ENCODE measurements at regions not wholly inside any gene's neighbourhood (a gene's known extent, or its start where the extent isn't known, plus 50 kb on each side); places are given as distances from the start of the nearest gene placed in this dataset.

- no peak for DNase-seq (ENCODE audit: low read depth in 4 of 4, low spot score in 3 of 4)
Measured at GRCh38 chr2:57728691-57729090, 317.9 kb upstream of the VRK2 start.

- DNase-seq (ENCODE audit: low read depth in 4 of 4, low spot score in 3 of 4), result no peak
Measured at GRCh38 chr2:57733956-57734355, 312.6 kb upstream of the VRK2 start.

GRCh38 chr2:57740891-57741290 lies 305.7 kb upstream of the VRK2 start:
- no peak for DNase-seq (ENCODE audit: low read depth in 4 of 4, low spot score in 3 of 4)

GRCh38 chr2:57753636-57754035 lies 293.0 kb upstream of the VRK2 start:
- no peak for DNase-seq (ENCODE audit: low read depth in 4 of 4, low spot score in 3 of 4)

GRCh38 chr2:57758686-57759085 lies 287.9 kb upstream of the VRK2 start:
- DNase-seq (ENCODE audit: low read depth in 4 of 4, low spot score in 3 of 4), result no peak

- DNase-seq (ENCODE audit: low read depth in 4 of 4, low spot score in 3 of 4), result no peak
Measured at GRCh38 chr2:57759131-57759530, 287.5 kb upstream of the VRK2 start.

- DNase-seq (ENCODE audit: low read depth in 4 of 4, low spot score in 3 of 4), result peak; percentile 59 to 79 (median 68)
Measured at GRCh38 chr2:57759822-57760300, 286.7 kb upstream of the VRK2 start.

- no peak for DNase-seq (ENCODE audit: low read depth in 4 of 4, low spot score in 3 of 4)
Measured at GRCh38 chr2:57760381-57760801, 286.2 kb upstream of the VRK2 start.

- DNase-seq (ENCODE audit: low read depth in 4 of 4, low spot score in 3 of 4), result no peak
Measured at GRCh38 chr2:57776916-57777315, 269.7 kb upstream of the VRK2 start.

- DNase-seq (ENCODE audit: low read depth in 4 of 4, low spot score in 3 of 4), result no peak
Measured at GRCh38 chr2:57782587-57782986, 264.0 kb upstream of the VRK2 start.

- no peak for DNase-seq (ENCODE audit: low read depth in 4 of 4, low spot score in 3 of 4)
Measured at GRCh38 chr2:57793310-57793709, 253.3 kb upstream of the VRK2 start.

- no peak for DNase-seq (ENCODE audit: low read depth in 4 of 4, low spot score in 3 of 4)
Measured at GRCh38 chr2:57796527-57796926, 250.1 kb upstream of the VRK2 start.

GRCh38 chr2:57798346-57798745 lies 248.3 kb upstream of the VRK2 start:
- DNase-seq (ENCODE audit: low read depth in 4 of 4, low spot score in 3 of 4), result no peak

- peak in 1 of 4 donors; percentile 1 for DNase-seq (ENCODE audit: low read depth in 4 of 4, low spot score in 3 of 4)
Measured at GRCh38 chr2:57802243-57802642, 244.4 kb upstream of the VRK2 start.

GRCh38 chr2:57804971-57805370 lies 241.6 kb upstream of the VRK2 start:
- DNase-seq (ENCODE audit: low read depth in 4 of 4, low spot score in 3 of 4), result no peak

- DNase-seq (ENCODE audit: low read depth in 4 of 4, low spot score in 3 of 4), result no peak
Measured at GRCh38 chr2:57806449-57806968, 240.1 kb upstream of the VRK2 start.

GRCh38 chr2:57809230-57809629 lies 237.4 kb upstream of the VRK2 start:
- no peak for DNase-seq (ENCODE audit: low read depth in 4 of 4, low spot score in 3 of 4)

GRCh38 chr2:57821088-57821487 lies 225.5 kb upstream of the VRK2 start:
- DNase-seq (ENCODE audit: low read depth in 4 of 4, low spot score in 3 of 4), result no peak

GRCh38 chr2:57828221-57828620 lies 218.4 kb upstream of the VRK2 start:
- no peak for DNase-seq (ENCODE audit: low read depth in 4 of 4, low spot score in 3 of 4)

- DNase-seq (ENCODE audit: low read depth in 4 of 4, low spot score in 3 of 4), result no peak
Measured at GRCh38 chr2:57834666-57835065, 211.9 kb upstream of the VRK2 start.

- DNase-seq (ENCODE audit: low read depth in 4 of 4, low spot score in 3 of 4), result no peak
Measured at GRCh38 chr2:57842531-57842930, 204.1 kb upstream of the VRK2 start.

- DNase-seq (ENCODE audit: low read depth in 4 of 4, low spot score in 3 of 4), result no peak
Measured at GRCh38 chr2:57843158-57843557, 203.4 kb upstream of the VRK2 start.

- DNase-seq (ENCODE audit: low read depth in 4 of 4, low spot score in 3 of 4), result no peak
Measured at GRCh38 chr2:57848723-57849122, 197.9 kb upstream of the VRK2 start.
